Erythroblast (primary cell): ENCODE measurements at regions not wholly inside any gene's neighbourhood (a gene's known extent, or its start where the extent isn't known, plus 50 kb on each side); places are given as distances from the start of the nearest gene placed in this dataset.

ENCODE experiments used
- GATA1 ChIP-seq: IDR thresholded peaks from 2 replicates; pipeline ENCODE4 v1.6.1; 2011; ENCODE audit warnings: low read depth, mild to moderate bottlenecking, control low read depth, low read length, moderate library complexity
- POLR2A ChIP-seq: IDR thresholded peaks from 2 replicates; pipeline ENCODE4 v1.6.1; 2011; ENCODE audit warnings: mild to moderate bottlenecking, low read length

DNA sequence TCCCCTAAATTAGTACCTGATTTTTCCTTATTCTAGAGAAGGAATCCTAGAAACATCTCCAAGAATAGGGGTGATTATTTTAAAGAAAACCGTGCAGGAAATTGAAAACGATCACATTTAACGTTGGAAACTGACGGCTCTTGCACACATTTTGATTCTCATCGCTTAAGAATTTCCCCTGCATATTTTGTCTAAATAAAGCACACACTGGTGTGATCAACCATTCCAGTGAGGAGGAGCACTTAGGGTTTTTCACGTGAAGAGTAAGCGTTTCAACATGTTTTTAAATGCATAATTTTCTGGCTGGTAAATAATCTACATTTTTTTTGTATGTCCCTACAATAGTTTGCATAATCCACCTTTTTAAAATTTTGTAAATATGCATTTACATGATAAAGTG lies 229.7 kb upstream of the PFKP start:
- TF ChIP-seq POLR2A (no peak), GATA1 (no peak)
